Gastrocnemius medialis (tissue), 4 donors: ENCODE measurements at regions not wholly inside any gene's neighbourhood (a gene's known extent, or its start where the extent isn't known, plus 50 kb on each side); places are given as distances from the start of the nearest gene placed in this dataset.

Experiments
- CTCF ChIP-seq, 5 experiments: fragments of 450-650 bp in 3 of 5; fragments of 200-600 bp in 2 of 5; sonication (generic) in 2 of 5; IDR thresholded peaks in 4 of 5; conservative IDR thresholded peaks in 1 of 5; 1 replicate in 4 of 5; 2 replicates in 1 of 5; pipeline ENCODE4 v1.5.1; 2016 to 2019; ENCODE audit warnings: antibody characterized with exemption in 5 of 5, mild to moderate bottlenecking in 3 of 5, moderate library complexity in 3 of 5
- POLR2A ChIP-seq, 2 donors: fragments of 450-650 bp; IDR thresholded peaks; one replicate each; pipeline ENCODE4 v1.6.1; 2017; ENCODE audit warnings: antibody characterized with exemption in 2 of 2, mild to moderate bottlenecking in 2 of 2, moderate library complexity in 2 of 2

- no peak for TF ChIP-seq POLR2A (IDR thresholded peaks at IDR 0.05)
- TF ChIP-seq CTCF (IDR thresholded peaks at IDR 0.05 in 4 of 5, conservative IDR thresholded peaks at IDR 0.05 in 1 of 5) = no peak
Observed at GRCh38 chrX:114267142-114267541, 316.7 kb upstream of the HTR2C start.
